MV-4-11 (cell line): ENCODE measurements at regions not wholly inside any gene's neighbourhood (a gene's known extent, or its start where the extent isn't known, plus 50 kb on each side); places are given as distances from the start of the nearest gene placed in this dataset.

Source experiments
- DNase-seq: peaks from one replicate; lab custom pipeline; 2025; lab: John Stamatoyannopoulos, UW

- no peak for DNase-seq
Observed at GRCh38 chr6:144834426-144835038, 549.4 kb downstream of the UTRN start.

- DNase-seq = no peak
Observed at GRCh38 chr6:144835322-144835973, 550.3 kb downstream of the UTRN start.

DNA sequence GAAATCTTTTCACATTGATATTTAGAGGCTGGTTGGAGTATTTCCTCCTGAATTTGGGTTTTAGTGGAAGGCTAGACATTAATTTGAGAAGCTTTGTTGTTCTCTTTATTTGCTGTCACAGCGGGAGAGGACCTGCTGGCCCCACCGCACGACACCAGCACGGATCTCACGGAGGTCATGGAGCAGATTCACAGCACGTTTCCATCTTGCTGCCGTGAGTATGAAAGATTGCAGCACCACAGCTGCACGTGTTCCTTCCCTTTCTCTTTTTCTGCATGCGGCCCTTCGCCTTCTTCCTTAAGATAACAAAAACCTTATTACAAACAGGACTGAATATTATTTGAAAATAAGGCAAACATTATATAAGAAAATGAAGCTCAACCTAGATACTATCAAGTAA lies 555.5 kb downstream of the UTRN start:
- no peak for DNase-seq

GRCh38 chr6:144843701-144844100 lies 558.6 kb downstream of the UTRN start:
- DNase-seq = no peak

- DNase-seq = no peak
Observed at GRCh38 chr6:144844596-144844995, 559.5 kb downstream of the UTRN start.

GRCh38 chr6:144845186-144845585 lies 560.1 kb downstream of the UTRN start:
- DNase-seq = no peak

- DNase-seq = no peak
Observed at GRCh38 chr6:144847916-144848315, 562.8 kb downstream of the UTRN start.

DNA sequence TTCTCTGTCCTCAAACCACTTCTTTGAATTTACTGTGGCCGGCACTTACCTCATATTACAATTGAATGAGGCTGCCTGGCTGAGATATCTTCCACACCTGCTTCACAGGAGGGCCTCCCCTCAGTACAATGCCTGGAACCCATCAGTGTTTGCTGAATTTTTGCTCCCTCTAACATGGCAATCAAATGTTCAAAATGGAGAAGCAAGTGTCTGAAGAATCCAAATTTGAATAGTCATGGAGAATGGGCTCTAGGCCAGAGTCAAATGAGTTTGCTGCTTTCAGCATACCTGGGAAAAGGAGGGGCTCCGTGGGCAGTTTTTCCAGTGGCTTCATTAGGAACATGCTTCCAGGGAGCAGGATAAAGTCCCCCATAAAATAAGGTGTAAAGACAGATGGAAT lies 564.8 kb downstream of the UTRN start:
- DNase-seq = no peak

GRCh38 chr6:144853603-144854002 lies 568.5 kb downstream of the UTRN start:
- DNase-seq = peak; percentile 65

DNA sequence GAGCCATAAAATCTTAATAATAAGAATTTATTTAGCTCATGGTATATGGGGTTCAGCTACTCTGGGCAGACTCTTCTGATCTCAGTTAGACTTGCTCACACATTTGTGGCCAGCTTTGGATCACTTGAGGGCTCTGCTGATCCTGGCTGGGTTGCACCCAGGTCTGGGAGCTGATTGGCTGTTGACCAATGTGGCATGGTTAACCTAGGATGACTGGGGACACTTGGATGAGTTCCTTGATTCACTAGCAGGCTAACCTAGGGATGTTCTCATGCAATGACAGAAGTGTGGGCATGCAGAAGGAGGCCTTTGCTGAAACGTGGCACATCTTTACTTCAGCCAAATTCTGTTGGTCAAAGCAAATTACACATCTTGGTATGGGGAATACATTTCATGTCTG lies 569.5 kb downstream of the UTRN start:
- no peak for DNase-seq

- DNase-seq = no peak
Observed at GRCh38 chr6:144855375-144855774, 570.2 kb downstream of the UTRN start.

GRCh38 chr6:144855812-144856531 lies 570.8 kb downstream of the UTRN start:
- DNase-seq = no peak

DNA sequence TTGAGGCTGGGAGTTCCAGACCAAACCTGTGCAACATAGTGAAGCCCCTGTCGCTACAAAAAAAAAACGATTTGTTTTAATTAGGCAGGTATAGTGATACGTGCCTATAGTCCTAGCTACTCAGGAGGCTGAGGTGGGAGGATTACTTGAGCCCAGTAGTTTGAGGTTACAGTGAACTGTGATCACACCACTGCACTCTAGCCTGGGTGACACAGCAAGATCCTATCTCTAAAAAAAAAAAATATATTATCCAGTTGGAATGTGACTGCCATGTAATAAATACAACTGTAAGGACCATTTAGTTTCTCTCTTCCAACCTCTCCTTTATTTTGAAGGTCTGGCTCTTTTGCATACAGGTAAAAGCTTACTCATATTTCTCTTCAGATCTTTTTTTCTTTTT lies 571.5 kb downstream of the UTRN start:
- DNase-seq = no peak

- peak; percentile 50 for DNase-seq
Observed at GRCh38 chr6:144857086-144857485, 572.0 kb downstream of the UTRN start.

DNA sequence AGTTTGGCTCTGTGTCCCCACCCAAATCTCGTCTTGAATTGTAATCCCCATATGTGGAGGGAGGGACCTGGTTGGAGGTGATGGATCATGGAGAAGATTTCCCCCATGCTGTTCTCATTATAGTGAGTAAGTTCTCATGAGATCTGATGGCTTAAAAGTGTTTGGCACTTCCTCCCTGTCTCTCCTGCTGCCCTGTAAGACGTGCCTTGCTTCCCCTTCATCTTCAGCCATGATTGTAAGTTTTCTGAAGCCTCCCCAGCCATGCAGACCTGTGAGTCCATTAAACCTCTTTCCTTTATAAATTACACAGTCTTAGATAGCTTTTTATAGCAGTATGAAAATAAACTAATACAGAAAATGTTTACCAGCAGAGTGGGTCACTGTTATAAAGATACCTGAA lies 577.6 kb downstream of the UTRN start:
- DNase-seq = no peak

- no peak for DNase-seq
Observed at GRCh38 chr6:144867761-144868160, 582.6 kb downstream of the UTRN start.

DNA sequence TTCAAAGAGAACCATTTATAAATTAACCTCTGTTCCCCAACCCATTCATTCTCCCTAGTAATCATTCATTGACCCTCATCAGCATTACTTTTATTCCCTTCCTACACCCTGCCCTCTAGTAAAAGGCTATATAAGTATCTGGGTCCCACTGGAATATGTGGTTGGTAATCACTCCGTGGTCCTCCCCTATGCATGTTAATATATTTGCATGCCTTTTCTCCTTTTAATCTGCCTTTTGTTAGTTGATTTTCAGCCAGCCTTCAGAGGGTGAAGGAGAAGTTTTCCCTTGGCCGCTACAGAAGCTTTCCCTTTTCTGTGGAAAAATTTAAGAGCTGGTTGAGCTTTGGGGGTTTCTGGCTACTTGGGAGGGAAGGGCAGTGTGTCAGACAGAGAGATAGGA lies 585.6 kb downstream of the UTRN start:
- no peak for DNase-seq

GRCh38 chr6:144873623-144874378 lies 588.7 kb downstream of the UTRN start:
- no peak for DNase-seq

- DNase-seq = no peak
Observed at GRCh38 chr6:144876689-144877088, 591.6 kb downstream of the UTRN start.

DNA sequence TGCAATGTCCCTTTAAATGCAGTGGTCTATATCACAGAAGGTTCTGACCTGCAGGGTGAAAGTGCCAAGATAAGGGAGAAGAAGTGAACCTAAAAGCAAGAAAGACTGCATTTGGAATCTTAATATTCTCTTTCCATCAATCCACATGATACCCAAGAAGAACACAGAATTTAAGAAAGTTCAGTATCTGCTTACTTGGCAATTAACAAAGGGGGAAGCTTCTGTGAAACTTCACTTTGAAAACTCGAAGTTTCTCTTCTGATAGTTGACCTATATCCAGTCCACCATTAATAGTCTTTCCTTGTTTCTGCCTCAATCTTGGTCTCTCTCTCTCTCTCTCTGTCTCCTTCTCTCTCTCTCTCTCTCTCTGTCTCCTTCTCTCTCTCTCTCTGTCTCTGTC lies 592.0 kb downstream of the UTRN start:
- DNase-seq = no peak

DNA sequence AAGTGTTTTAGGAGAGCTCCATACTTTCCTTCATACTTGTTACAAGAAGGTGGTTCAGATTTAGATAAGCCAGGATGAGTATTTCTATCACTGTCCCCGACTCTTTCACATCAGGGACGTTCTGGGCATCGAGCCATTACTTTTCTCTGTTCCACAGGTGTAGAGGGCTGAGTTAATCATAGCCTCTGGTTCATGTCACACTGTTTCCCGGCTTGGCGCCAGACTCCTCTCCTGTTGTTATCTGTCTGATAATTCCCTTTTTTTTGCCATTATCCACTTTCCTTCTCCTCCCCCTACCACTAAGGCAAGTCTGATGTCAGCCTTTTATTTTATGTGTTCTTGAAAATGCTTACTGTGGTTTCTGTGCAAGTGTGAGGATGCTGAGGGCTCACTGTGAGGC lies 593.4 kb downstream of the UTRN start:
- no peak for DNase-seq

- DNase-seq = no peak
Observed at GRCh38 chr6:144879436-144879835, 594.3 kb downstream of the UTRN start.

- no peak for DNase-seq
Observed at GRCh38 chr6:144882425-144882824, 597.3 kb downstream of the UTRN start.
